OCI-LY7 (cell line): ENCODE measurements at regions not wholly inside any gene's neighbourhood (a gene's known extent, or its start where the extent isn't known, plus 50 kb on each side); places are given as distances from the start of the nearest gene placed in this dataset.
A peak's percentile ranks its signal among the peaks of the same experiment; 100 is the strongest.

ENCODE experiments used
- BruUV-seq: library from RNA; stranded (reverse); fragments of 400-500 nt; replicated peaks from 2 replicates; lab custom pipeline; 2021; lab: Mats Ljungman, UMichigan
- CTCF ChIA-PET: fragments of 300-600 bp; sonication (Branson Sonifier 250); formaldehyde crosslinking; loops from one replicate; lab custom pipeline; 2022; ENCODE audit warnings: antibody characterized with exemption; ENCODE audit not compliant: unreplicated experiment; lab: Charles Lee
- POLR2A ChIA-PET: fragments of 300-600 bp; sonication (Branson Sonifier 250); formaldehyde crosslinking; loops from one replicate; lab custom pipeline; 2022; ENCODE audit warnings: antibody characterized with exemption; lab: Charles Lee
- DNase-seq: peaks from one replicate; pipeline ENCODE4 v3.0.0-alpha.2; 2015; ENCODE audit warnings: low spot score
- H2AFZ ChIP-seq: fragments of 200-600 bp; sonication (generic), shearing (Covaris generic); 2 replicates; pipeline ENCODE4 v1.6.1; 2014; ENCODE audit warnings: mild to moderate bottlenecking, antibody characterized with exemption, low read length, moderate library complexity
- H3K27ac ChIP-seq: fragments of 200-600 bp; sonication (generic); 2 replicates; pipeline ENCODE4 v1.5.1; 2014; ENCODE audit warnings: mixed run types, low read depth, mild to moderate bottlenecking, moderate library complexity, low read length, inconsistent platforms; ENCODE audit not compliant: poor library complexity, severe bottlenecking
- H3K36me3 ChIP-seq: fragments of 200-600 bp; sonication (generic); 2 replicates; pipeline ENCODE4 v1.6.1; 2014; ENCODE audit warnings: mild to moderate bottlenecking, antibody characterized with exemption, low read length, moderate library complexity, mixed read lengths; ENCODE audit not compliant: insufficient read depth
- H3K4me1 ChIP-seq: fragments of 200-600 bp; sonication (generic); 2 replicates; pipeline ENCODE4 v1.5.1; 2014; ENCODE audit warnings: mild to moderate bottlenecking, low read length; ENCODE audit not compliant: insufficient read depth, poor library complexity, severe bottlenecking
- H3K4me2 ChIP-seq: fragments of 200-600 bp; sonication (generic); 2 replicates; pipeline ENCODE4 v1.6.1; 2014; ENCODE audit warnings: mild to moderate bottlenecking, low read length
- H3K4me3 ChIP-seq: fragments of 200-600 bp; sonication (generic); 2 replicates; pipeline ENCODE4 v1.5.1; 2014; ENCODE audit warnings: mild to moderate bottlenecking, low read depth, low read length; ENCODE audit not compliant: poor library complexity, severe bottlenecking
- H3K79me2 ChIP-seq: fragments of 200-600 bp; sonication (generic); 2 replicates; pipeline ENCODE4 v1.6.1; 2016; ENCODE audit warnings: low read depth, mild to moderate bottlenecking, low read length, moderate library complexity, mixed read lengths; ENCODE audit not compliant: insufficient read depth
- H3K9me2 ChIP-seq: fragments of 200-600 bp; sonication (generic); 2 replicates; pipeline ENCODE4 v1.6.1; 2016; ENCODE audit warnings: mild to moderate bottlenecking, low read length, mixed read lengths; ENCODE audit not compliant: insufficient read depth
- H3K9me3 ChIP-seq: fragments of 200-600 bp; sonication (generic); 2 replicates; pipeline ENCODE4 v1.6.1; 2014; ENCODE audit warnings: mild to moderate bottlenecking, mixed run types, low read length, mixed read lengths
- H4K20me1 ChIP-seq: fragments of 200-600 bp; sonication (generic); 2 replicates; pipeline ENCODE4 v1.6.1; 2014; ENCODE audit warnings: mild to moderate bottlenecking, antibody characterized with exemption, low read length, moderate library complexity, mixed read lengths; ENCODE audit not compliant: insufficient read depth
- CTCF ChIP-seq: fragments of 200-600 bp; sonication (generic); conservative IDR thresholded peaks from 2 replicates; pipeline ENCODE4 v1.5.1; 2014; ENCODE audit warnings: mild to moderate bottlenecking, antibody characterized with exemption, low read length, moderate library complexity, mixed read lengths
- EZH2phosphoT487 ChIP-seq: fragments of 200-600 bp; sonication (generic); IDR thresholded peaks from 2 replicates; pipeline ENCODE4 v1.6.1; 2018; ENCODE audit warnings: low read depth, borderline replicate concordance, mild to moderate bottlenecking, mixed run types, antibody characterized with exemption, low read length, moderate library complexity, mixed read lengths
- intact Hi-C: fragments of 100-400 bp; cut with micrococcal nuclease; formaldehyde crosslinking; loops from one replicate; pipeline ENCODE4 v1.10.0; 2022; ENCODE audit not compliant: unreplicated experiment

DNA sequence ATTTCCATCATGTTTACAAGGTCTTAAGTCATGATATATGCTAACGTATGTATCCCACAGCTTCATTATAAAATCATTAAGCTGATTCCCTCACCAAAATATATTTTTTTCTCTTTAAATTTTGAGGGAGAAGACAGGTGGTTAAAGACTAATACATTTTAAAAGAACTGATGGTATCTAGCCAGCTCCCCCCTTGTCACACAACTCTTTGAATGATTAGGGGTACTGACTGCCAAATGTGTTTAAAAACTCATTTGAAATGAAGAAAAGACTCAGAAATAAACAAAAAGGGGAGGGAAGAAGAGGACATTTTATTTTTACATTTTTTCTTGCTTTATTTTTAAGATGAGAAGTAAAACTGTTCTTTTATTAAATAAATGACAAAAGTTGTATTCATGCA, 805.3 kb downstream of the SATB2 start:
- H3K36me3 ChIP-seq, result no peaks in the 10 kb centered on the region; the same call in 1 of the 2 replicates
- no peak for DNase-seq
- H3K79me2 ChIP-seq, result no peaks in the 10 kb centered on the region
- H3K4me1 ChIP-seq, result peaks cover 6% of the 10 kb centered on the region
- BruUV-seq, result no TSS peak
- no peak overlapping the region for H3K27ac ChIP-seq
- H3K9me3 ChIP-seq, result no peaks in the 10 kb centered on the region; the same call in 1 of the 2 replicates
- H2AFZ ChIP-seq, result no peak overlapping the region; the same call in 1 of the 2 replicates
- POLR2A ChIA-PET, result interaction anchor here (0.6 to 1.8 kb wide), 4 partner anchors 22 to 280 kb away, joined by 3 to 4 read pairs (median 3); no protein-coding TSS in a partner anchor
- H3K4me2 ChIP-seq, result no peak overlapping the region
- no peaks in the 10 kb centered on the region for H3K9me2 ChIP-seq
- no peak for TF ChIP-seq EZH2phosphoT487
- no peak for TF ChIP-seq CTCF
- H3K4me3 ChIP-seq, result no peak overlapping the region
- CTCF ChIA-PET, result no interaction called here
- intact Hi-C loops, result loop anchor here (10.0 kb wide), 1 partner anchor 338 kb away; no protein-coding TSS in a partner anchor
- H4K20me1 ChIP-seq, result no peaks in the 10 kb centered on the region

DNA sequence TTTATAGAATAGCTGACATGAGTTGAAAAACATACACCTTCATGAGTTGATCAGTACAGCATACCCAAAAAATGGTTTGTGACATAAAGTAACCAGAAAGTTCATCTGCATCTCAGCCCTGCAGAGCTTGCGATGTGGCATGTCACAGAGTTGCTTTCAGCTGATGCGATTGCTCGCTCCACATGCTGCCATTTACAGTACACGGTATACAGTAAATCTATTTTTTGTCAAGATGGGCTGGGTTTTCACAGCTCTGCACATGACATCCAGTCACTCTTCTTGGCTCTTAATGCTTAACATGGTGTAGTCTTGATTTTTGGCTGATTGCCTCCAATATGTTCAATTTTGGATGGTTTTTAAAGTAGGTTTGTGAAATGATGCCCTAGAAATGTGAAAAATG, 811.9 kb downstream of the SATB2 start:
- H4K20me1 ChIP-seq, result no peaks in the 10 kb centered on the region
- TF ChIP-seq EZH2phosphoT487 (no peak), CTCF (no peak)
- ChIA-PET POLR2A (no interaction called here), CTCF (no interaction called here)
- H3K36me3 ChIP-seq, result no peaks in the 10 kb centered on the region
- no peaks in the 10 kb centered on the region for H3K9me2 ChIP-seq
- H3K9me3 ChIP-seq, result no peaks in the 10 kb centered on the region
- no peak for DNase-seq
- no peaks in the 10 kb centered on the region for H3K4me1 ChIP-seq
- no TSS peak for BruUV-seq
- H3K79me2 ChIP-seq, result no peaks in the 10 kb centered on the region
- no peak overlapping the region; the same call in 1 of the 2 replicates for H2AFZ ChIP-seq
- H3K4me2 ChIP-seq, result no peak overlapping the region
- H3K4me3 ChIP-seq, result no peak overlapping the region
- intact Hi-C loops, result no loop called here
- no peak overlapping the region for H3K27ac ChIP-seq

DNA sequence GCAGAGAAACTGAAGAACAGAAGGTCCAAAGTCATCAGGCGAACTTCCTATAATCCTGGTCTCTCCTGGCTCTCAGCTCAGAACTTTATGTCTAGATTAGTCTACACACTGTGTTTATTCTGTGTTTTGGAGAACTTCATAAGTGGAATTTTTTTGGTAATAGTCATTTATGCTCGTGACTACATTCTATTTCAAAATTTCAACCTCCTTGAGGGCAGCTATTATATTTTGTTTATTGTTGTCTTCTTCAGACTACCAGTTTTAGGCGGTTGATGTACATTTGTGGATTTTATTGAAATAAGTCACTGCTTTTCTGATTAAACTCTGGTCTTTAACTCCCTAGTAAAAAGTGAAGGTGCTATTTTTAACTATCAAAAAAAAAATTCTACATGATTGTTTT, 816.6 kb downstream of the SATB2 start:
- TF ChIP-seq EZH2phosphoT487, result no peak
- TF ChIP-seq CTCF, result no peak
- Histone ChIP-seq H3K79me2 (no peaks in the 10 kb centered on the region), H3K4me1 (no peaks in the 10 kb centered on the region), H3K9me3 (no peaks in the 10 kb centered on the region), H3K4me2 (no peak overlapping the region), H4K20me1 (no peaks in the 10 kb centered on the region), H3K36me3 (no peaks in the 10 kb centered on the region), H3K9me2 (no peaks in the 10 kb centered on the region), H2AFZ (peak overlapping the region; percentile 4; the same call in 1 of the 2 replicates), H3K27ac (no peak overlapping the region), H3K4me3 (no peak overlapping the region)
- intact Hi-C loops, result no loop called here
- BruUV-seq, result no TSS peak
- ChIA-PET POLR2A (interaction anchor here (0.5 to 1.6 kb wide), 4 partner anchors 37 to 409 kb away, joined by 3 to 4 read pairs (median 4); no protein-coding TSS in a partner anchor), CTCF (no interaction called here)
- no peak for DNase-seq
